ENCODE measurements at regions not wholly inside any gene's neighbourhood (a gene's known extent, or its start where the extent isn't known, plus 50 kb on each side); places are given as distances from the start of the nearest gene placed in this dataset.

DNA sequence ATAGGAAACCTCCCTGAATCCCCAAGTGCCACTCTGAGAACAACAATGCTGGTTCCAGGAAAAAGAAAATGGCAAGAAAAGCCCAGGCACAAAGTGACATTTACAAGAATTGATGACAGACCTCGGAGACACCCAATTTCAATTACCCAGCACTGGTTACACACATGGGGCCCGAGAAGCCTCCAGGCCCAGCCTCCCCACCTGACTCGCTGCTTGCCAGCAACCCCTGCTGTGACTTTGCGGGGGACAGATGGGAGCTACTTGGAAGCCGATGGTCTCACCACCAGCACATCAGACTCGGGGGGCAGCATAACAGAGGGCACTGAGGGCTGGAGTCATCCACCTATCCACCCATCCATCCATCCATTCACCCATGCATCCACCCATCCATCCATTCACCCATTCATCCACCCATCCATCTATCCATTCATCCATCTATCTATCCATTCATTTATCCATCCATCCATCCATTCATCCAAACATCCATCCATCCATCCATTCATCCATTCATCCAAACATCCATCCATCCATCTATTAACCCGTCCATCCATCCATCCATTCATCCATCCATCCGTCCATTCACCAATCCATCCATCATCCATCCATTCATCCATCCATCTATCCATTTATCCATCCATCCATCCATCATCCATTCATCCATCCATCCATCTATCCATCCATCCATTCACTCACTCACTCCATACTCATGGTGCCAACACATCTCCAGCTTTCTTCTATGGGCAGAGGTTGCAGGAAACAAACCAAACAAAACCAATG, 567.6 kb downstream of the BRD1 start:
- TF ChIP-seq, protein P1, sequence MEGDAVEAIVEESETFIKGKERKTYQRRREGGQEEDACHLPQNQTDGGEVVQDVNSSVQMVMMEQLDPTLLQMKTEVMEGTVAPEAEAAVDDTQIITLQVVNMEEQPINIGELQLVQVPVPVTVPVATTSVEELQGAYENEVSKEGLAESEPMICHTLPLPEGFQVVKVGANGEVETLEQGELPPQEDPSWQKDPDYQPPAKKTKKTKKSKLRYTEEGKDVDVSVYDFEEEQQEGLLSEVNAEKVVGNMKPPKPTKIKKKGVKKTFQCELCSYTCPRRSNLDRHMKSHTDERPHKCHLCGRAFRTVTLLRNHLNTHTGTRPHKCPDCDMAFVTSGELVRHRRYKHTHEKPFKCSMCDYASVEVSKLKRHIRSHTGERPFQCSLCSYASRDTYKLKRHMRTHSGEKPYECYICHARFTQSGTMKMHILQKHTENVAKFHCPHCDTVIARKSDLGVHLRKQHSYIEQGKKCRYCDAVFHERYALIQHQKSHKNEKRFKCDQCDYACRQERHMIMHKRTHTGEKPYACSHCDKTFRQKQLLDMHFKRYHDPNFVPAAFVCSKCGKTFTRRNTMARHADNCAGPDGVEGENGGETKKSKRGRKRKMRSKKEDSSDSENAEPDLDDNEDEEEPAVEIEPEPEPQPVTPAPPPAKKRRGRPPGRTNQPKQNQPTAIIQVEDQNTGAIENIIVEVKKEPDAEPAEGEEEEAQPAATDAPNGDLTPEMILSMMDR (conservative IDR thresholded peaks at IDR 0.05; ENCODE audit: low read length) = no peak
- no peak for TF ChIP-seq EZH2phosphoT487 (IDR thresholded peaks at IDR 0.05; ENCODE audit: borderline replicate concordance)
